ENCODE measurements at regions not wholly inside any gene's neighbourhood (a gene's known extent, or its start where the extent isn't known, plus 50 kb on each side); places are given as distances from the start of the nearest gene placed in this dataset.
A peak's percentile ranks its signal among the peaks of the same experiment; 100 is the strongest.

DNA sequence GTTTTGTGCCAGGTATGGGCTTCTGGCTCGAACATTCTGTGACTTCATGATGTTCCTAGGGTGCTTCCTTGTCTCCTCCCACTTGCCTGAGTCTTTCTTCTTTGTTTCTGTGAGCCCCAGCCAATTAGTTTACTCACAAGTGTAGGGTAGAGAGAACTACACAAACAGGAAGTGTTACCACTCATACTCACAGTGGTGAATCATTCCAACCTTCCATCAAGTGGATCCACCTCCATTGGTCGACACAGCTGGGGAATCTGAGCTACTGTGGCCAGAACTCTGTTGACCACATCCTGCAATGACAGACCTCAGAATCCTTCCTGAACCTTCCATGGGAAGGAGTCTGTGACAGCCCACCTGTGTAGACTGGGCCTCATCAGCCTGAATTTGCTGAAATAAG is 76.8 kb downstream of the UNC5CL start:
- Histone ChIP-seq H3K9me2 (ENCODE audit: insufficient read depth) (peaks cover 3% of the 10 kb centered on the region; the same call in 1 of the 2 replicates), H3K79me2 (ENCODE audit: insufficient read depth, low read length) (no peaks in the 10 kb centered on the region), H3K36me3 (ENCODE audit: control insufficient read depth in 1 of 2, insufficient read depth in 2 of 2, low read length in 2 of 2) (no peaks in the 10 kb centered on the region), H3K9ac (ENCODE audit: low read length) (no peak overlapping the region), H2AFZ (ENCODE audit: low read depth, low read length, poor library complexity, severe bottlenecking) (peak overlapping the region; percentile 13), H3K27me3 (ENCODE audit: insufficient read depth, low read length) (no peaks in the 10 kb centered on the region), H3K4me3 (replicated peaks in 1 of 2; ENCODE audit: low read depth in 1 of 2, low read length in 2 of 2) (no peak overlapping the region), H4K20me1 (ENCODE audit: insufficient read depth) (no peaks in the 10 kb centered on the region), H3K27ac (ENCODE audit: low read depth, low read length) (no peak overlapping the region), H3K4me2 (ENCODE audit: low read length) (peak overlapping the region; percentile 45), H3K9me3 (ENCODE audit: control insufficient read depth in 1 of 2, insufficient read depth in 1 of 2, low read depth in 1 of 2, low read length in 2 of 2) (no peaks in the 10 kb centered on the region), H3K4me1 (ENCODE audit: control insufficient read depth in 1 of 2, insufficient read depth in 2 of 2, low read length in 2 of 2) (peaks cover 9 to 39% of the 10 kb centered on the region in 2 experiments)
- CTCF ChIA-PET: no interaction called here
- peak; percentile 33; the same call in 1 of the 2 replicates for TF ChIP-seq ELF1 (IDR thresholded peaks at IDR 0.05; ENCODE audit: borderline replicate concordance, low read depth)
- TF ChIP-seq JUND (IDR thresholded peaks at IDR 0.05): peak; percentile 70
- peak; percentile 69 for TF ChIP-seq FOSL1 (IDR thresholded peaks at IDR 0.05; ENCODE audit: low read depth)
- peak; percentile 42; the same call in 1 of the 2 replicates for TF ChIP-seq POLR2AphosphoS5 (IDR thresholded peaks at IDR 0.05; ENCODE audit: low read depth, low read length)
- no peak for TF ChIP-seq ZFX (IDR thresholded peaks at IDR 0.05)
- peak; percentile 58 for TF ChIP-seq CBX3 (IDR thresholded peaks at IDR 0.05; ENCODE audit: low read depth)
- TF ChIP-seq SP1 (IDR thresholded peaks at IDR 0.05; ENCODE audit: low read depth): peak; percentile 70
- no peak for TF ChIP-seq CEBPB (IDR thresholded peaks at IDR 0.05; ENCODE audit: low read depth)
- ATAC-seq (peak; percentile 82), DNase-seq (ENCODE audit: low read depth, low spot score) (peak; percentile 77)
- intact Hi-C loops (cut with micrococcal nuclease): no loop called here
- RAD21 ChIA-PET (ENCODE audit: low non-redundant PET in 1 of 2, low total read pairs in 2 of 2, uncharacterized antibody in 2 of 2, unreplicated experiment in 2 of 2): no interaction called here
- POLR2A ChIA-PET: no interaction called here
- no TSS peak for BruUV-seq (replicated peaks)

DNA sequence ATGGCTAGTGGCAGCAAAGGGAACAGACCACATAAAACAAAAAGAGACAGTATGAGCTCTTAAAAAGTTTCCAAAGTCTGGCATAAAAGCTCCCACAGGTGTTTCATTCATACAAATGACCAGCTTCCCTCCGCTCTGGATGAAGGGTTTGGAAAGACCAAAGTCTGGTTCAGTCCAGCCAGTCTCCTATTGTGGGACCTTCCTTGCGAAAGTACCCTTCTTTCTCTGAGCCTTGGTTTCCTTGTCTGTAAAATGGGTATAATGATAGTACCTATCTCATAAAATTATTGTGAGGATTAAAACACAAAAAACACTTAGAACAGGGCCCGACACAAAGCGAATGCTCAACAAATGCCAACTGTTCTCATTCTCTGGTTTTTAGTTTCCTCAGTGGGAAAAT is 77.2 kb downstream of the UNC5CL start:
- Histone ChIP-seq H3K4me2 (ENCODE audit: low read length) (peak overlapping the region; percentile 45), H3K9me2 (ENCODE audit: insufficient read depth) (peaks cover 3% of the 10 kb centered on the region; the same call in 1 of the 2 replicates), H3K27me3 (ENCODE audit: insufficient read depth, low read length) (no peaks in the 10 kb centered on the region), H2AFZ (ENCODE audit: low read depth, low read length, poor library complexity, severe bottlenecking) (peak overlapping the region; percentile 13), H3K4me1 (ENCODE audit: control insufficient read depth in 1 of 2, insufficient read depth in 2 of 2, low read length in 2 of 2) (peaks cover 9 to 39% of the 10 kb centered on the region in 2 experiments), H3K9me3 (ENCODE audit: control insufficient read depth in 1 of 2, insufficient read depth in 1 of 2, low read depth in 1 of 2, low read length in 2 of 2) (no peaks in the 10 kb centered on the region), H3K9ac (ENCODE audit: low read length) (no peak overlapping the region), H4K20me1 (ENCODE audit: insufficient read depth) (no peaks in the 10 kb centered on the region), H3K4me3 (replicated peaks in 1 of 2; ENCODE audit: low read depth in 1 of 2, low read length in 2 of 2) (no peak overlapping the region), H3K36me3 (ENCODE audit: control insufficient read depth in 1 of 2, insufficient read depth in 2 of 2, low read length in 2 of 2) (no peaks in the 10 kb centered on the region), H3K27ac (ENCODE audit: low read depth, low read length) (no peak overlapping the region), H3K79me2 (ENCODE audit: insufficient read depth, low read length) (no peaks in the 10 kb centered on the region)
- TF ChIP-seq SRF (IDR thresholded peaks at IDR 0.05; ENCODE audit: low read depth) (no peak), ZFX (IDR thresholded peaks at IDR 0.05) (no peak), CEBPB (IDR thresholded peaks at IDR 0.05; ENCODE audit: low read depth) (no peak)
- TF ChIP-seq, protein P1, sequence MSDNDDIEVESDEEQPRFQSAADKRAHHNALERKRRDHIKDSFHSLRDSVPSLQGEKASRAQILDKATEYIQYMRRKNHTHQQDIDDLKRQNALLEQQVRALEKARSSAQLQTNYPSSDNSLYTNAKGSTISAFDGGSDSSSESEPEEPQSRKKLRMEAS (IDR thresholded peaks at IDR 0.05): peak; percentile 35; the same call in 1 of the 2 replicates
- DNase-seq (ENCODE audit: low read depth, low spot score) (no peak), ATAC-seq (no peak)
- BruUV-seq (replicated peaks): no TSS peak
- ChIA-PET CTCF (no interaction called here), POLR2A (no interaction called here), RAD21 (ENCODE audit: low non-redundant PET in 1 of 2, low total read pairs in 2 of 2, uncharacterized antibody in 2 of 2, unreplicated experiment in 2 of 2) (no interaction called here)
- intact Hi-C loops (cut with micrococcal nuclease): no loop called here

Data from HCT116 (cell line).